ENCODE measurements at regions not wholly inside any gene's neighbourhood (a gene's known extent, or its start where the extent isn't known, plus 50 kb on each side); places are given as distances from the start of the nearest gene placed in this dataset.

- DNase-seq, result no peak
Measured at GRCh38 chr2:18376936-18377335, 183.5 kb downstream of the RDH14 start.

DNA sequence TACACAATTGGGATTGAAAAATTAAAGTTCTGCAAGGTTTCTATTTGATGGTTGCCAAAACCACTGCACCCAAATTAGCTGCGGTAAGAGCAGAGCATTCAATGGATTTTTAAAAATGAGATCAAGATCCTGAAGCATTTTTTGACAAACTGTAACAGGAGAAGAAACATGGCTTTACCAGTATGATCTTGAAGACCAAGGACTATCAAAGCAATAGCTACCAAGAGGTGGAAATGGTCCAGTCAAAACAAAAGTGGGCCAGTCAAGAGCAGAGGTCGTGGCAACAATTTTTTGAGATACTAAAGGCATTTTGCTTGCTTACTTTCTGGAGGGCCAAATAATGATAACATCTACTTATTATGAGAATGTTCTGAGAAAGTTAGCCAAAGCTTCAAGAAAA, 186.8 kb downstream of the RDH14 start:
- DNase-seq, result no peak

DNA sequence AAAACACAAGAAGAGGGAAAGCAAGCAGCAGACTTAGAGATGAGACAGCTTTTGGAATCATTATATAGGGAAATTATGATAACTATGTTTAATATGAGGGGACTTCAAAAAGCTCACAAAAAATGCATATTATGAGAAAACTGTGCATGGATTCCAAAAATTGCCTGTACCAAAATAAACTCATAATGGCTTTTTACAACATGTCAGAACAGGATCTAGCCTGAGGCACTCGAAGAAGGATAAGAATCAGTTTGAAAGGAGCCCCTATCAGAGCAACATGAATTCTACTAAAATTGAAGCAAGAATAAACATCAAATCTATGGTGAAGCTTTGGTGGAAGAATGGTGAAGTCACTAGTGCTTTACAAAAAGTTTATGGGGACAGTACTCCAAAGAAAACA, 187.4 kb downstream of the RDH14 start:
- no peak for DNase-seq

DNA sequence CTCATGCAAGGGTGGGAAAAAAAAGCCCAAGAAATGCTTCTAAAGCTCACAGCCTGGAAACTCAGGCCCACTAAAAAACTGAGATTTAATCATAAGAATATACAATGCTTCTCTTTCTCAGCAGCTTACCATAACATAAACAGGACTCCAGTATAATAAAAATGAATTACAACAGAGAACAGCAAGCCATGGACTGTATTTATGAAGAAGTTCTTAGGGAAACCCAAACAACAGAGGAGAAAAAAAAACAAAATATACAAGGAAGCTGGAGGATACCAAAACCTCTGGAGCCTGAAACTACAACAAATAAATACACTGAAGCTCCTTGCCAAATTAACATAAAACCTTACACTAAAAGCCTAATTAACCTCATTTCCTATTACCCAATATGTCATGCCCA, 187.8 kb downstream of the RDH14 start:
- DNase-seq, result no peak

DNA sequence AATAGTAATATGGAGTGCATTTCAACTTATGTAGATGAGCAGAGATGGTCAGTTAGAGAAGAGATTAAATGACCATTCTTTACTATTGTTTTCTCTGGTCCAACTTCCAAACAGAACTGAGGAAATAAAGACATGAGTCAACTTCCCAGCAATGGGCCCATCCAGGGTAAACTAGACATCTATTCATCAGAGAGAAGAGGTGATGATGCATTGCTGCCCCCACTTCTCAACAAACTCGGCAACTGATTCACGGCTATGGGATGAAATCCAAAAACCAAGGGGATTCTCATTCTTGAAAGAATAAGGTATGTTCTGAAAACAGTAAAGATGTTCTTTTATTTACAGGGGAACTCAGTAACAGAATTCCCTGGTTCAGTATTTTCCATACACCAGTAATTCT, 190.7 kb downstream of the RDH14 start:
- no peak for DNase-seq

- no peak for DNase-seq
Measured at GRCh38 chr2:18368008-18368407, 192.4 kb downstream of the RDH14 start.

DNA sequence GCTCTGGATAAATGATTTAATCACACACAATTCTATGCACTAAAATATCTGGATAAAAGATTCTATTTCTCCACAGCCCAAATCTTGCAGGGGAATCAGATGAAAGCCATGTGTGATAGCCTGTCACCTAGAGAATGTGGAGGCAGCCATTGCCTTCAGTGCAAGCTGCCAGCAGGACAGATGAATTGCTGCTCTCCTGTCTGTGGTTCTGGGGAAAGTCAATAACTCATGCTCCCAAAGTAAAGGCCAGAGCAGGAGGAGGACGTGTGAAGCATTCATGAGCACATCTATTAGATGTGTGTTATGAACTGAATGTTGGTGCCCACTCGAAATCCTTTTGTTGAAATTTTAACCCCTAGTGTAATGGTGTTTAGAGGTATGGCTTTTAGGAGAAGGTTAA, 195.1 kb downstream of the RDH14 start:
- DNase-seq, result no peak

- DNase-seq, result no peak
Measured at GRCh38 chr2:18363348-18363747, 197.1 kb downstream of the RDH14 start.

DNA sequence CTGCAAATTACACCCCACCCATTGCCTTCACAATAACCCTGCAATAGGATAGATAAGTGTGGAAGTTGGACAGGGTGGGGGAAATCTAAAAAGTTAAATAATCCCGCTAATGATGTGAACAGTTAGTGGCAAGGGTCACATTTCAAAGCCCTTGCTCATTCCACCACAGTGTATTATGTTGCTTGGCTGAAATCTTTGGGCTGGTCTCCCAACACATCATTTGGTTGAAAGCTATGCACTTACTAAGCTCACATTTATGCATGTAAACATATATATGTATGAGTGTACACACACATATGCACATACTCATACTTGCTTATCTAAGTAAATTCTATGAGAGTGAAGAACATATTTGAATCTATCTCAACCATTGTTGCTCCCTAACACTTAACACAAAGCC, 197.8 kb downstream of the RDH14 start:
- no peak for DNase-seq

- DNase-seq, result no peak
Measured at GRCh38 chr2:18357537-18357936, 202.9 kb downstream of the RDH14 start.

- no peak for DNase-seq
Measured at GRCh38 chr2:18356676-18357075, 203.8 kb downstream of the RDH14 start.

DNA sequence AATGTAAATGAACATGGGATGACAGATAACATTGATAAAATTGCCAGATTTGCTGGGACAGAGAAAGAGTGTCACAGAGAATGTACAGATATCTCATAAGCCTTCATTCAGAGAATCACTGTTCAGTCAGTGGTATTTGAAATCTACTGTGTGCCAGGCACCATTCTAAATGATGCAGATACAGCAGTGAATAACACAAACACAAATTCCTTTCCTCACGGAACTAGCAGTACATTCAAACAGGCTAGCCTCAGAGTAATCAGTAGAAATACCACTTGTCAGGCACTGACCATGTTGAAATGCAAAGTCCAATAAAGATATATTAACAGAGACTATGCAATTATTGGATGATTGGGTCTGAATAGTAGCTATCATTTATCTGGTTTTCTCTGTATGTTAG, 211.0 kb downstream of the RDH14 start:
- DNase-seq, result no peak

DNA sequence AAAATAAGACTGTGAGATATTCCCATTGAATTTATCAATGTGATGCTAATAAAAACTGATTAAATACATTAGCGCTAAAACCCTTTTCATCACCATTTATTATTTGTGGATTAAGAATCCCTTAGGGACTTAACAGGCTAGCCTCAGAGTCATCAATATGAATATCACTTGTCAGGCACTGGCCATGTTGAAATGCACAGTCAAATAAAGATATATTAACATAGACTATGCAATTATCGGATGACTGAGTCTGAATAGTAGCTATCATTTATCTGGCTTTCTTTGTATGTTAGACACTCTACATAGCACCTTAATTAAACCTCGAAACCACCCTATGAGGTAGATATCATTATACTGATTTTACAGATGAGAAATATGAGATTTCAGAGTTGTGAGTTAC, 213.6 kb downstream of the RDH14 start:
- no peak for DNase-seq

- no peak for DNase-seq
Measured at GRCh38 chr2:18346344-18346743, 214.1 kb downstream of the RDH14 start.

DNA sequence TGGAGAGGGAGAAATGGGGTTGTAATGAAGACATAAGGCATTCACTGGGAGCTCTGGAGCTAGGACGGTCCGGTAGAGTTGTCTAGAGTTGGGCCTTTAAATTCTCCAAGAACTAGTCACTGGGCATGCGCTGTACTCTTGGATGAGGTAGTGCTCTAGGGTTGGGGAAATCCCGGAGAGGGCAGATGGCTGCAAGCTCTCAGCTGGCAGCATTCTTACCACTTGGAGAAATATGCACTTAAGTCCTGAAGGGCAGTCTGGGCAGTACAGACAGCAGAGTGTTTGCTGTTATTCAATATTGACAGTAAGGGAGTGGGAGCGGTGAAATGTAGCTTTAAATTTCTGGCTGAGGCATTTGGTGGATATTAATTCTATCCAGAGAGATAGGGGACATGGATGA, 214.6 kb downstream of the RDH14 start:
- DNase-seq, result no peak

- no peak for DNase-seq
Measured at GRCh38 chr2:18342901-18343300, 217.6 kb downstream of the RDH14 start.

- DNase-seq, result no peak
Measured at GRCh38 chr2:18339326-18339725, 221.1 kb downstream of the RDH14 start.

GRCh38 chr2:18336975-18337374, 223.5 kb downstream of the RDH14 start:
- no peak for DNase-seq

GRCh38 chr2:18332477-18332876, 228.0 kb downstream of the RDH14 start:
- no peak for DNase-seq

DNA sequence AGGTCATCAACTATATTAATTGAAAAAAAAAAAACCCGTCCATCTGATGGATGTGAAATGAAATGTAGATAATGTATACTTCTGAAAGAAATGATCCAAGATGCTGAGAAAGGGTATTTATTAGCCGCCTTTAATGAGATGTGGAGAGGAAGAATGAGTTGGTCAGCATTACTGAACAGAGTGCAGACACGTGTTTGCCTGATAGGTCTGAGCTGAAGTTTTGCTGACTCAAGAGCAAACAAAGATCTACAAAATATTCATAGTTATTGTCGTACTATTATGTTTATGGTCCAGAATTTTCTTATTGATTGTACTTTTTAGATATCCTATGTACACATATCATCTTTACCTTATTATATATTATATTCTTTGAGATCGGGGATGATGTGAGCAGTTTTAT, 235.3 kb downstream of the RDH14 start:
- DNase-seq, result no peak

- DNase-seq, result no peak
Measured at GRCh38 chr2:18319987-18320386, 240.5 kb downstream of the RDH14 start.

- DNase-seq, result no peak
Measured at GRCh38 chr2:18317017-18317416, 243.4 kb downstream of the RDH14 start.

GRCh38 chr2:18312818-18313217, 247.6 kb downstream of the RDH14 start:
- no peak for DNase-seq

DNA sequence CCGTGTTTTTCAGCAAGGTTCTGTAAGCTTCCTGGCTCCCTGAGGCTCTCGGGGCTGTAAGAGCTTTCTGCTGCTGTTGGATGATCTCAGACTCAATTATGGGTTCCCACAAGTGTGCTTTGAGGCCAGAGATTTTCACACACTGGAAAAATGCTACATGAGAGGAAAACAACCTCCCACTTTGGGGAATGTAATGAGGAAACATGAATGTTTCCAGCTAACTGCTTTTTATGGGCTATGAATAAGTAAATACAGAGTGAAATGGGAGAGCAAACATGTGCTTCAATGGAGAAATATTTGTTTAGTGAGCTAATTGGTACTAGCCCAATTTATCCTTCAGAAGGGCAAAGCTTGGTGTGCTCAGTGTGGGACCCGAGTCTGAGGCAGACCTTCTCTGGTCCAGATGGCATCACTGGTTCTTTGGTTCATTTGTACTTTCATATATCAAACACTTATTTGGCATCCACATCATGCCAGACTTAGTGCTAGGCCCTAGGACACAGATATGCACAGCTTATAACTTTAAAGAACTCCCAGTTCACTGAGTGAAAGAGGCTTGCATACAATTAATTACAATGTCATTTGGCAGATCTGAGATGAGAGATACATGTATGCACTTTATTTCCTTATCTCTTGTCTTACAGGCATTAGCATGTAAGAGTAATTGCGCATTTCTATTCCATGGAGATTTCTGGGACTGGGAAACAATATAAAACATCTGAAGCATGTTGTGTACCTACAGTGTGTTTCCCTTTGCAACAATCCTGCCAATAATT, 248.8 kb downstream of the RDH14 start:
- DNase-seq, result no peak

GRCh38 chr2:18309627-18310026, 250.8 kb downstream of the RDH14 start:
- DNase-seq, result no peak

Data from stimulated activated CD4-positive, alpha-beta T cell treated with anti-CD3 and anti-CD28 coated beads, Interleukin-4, amount 100 ng/mL, for 24 hours (primary cell).